HG03108 (cell line): ENCODE measurements at regions not wholly inside any gene's neighbourhood (a gene's known extent, or its start where the extent isn't known, plus 50 kb on each side); places are given as distances from the start of the nearest gene placed in this dataset.
"Not testable (repeated sequence)": the region's sequence is repeated elsewhere in the genome, so short reads cannot be mapped to it uniquely, and the experiment has no call there.

Source experiments
- ATAC-seq: cut with Tn5 transposase; IDR thresholded peaks from one replicate; pipeline ENCODE4 v1.9.1; 2021; ENCODE audit warnings: moderate library complexity; ENCODE audit not compliant: unreplicated experiment

GRCh38 chr1:244156617-244157016 lies 105.5 kb downstream of the ZBTB18 start:
- ATAC-seq = not testable (repeated sequence)

- no peak for ATAC-seq
Measured at GRCh38 chr1:244157731-244158438, 106.8 kb downstream of the ZBTB18 start.

- ATAC-seq = no peak
Measured at GRCh38 chr1:244159646-244160045, 108.6 kb downstream of the ZBTB18 start.

- no peak for ATAC-seq
Measured at GRCh38 chr1:244160455-244161235, 109.6 kb downstream of the ZBTB18 start.

- ATAC-seq = no peak
Measured at GRCh38 chr1:244161236-244161510, 110.1 kb downstream of the ZBTB18 start.

- no peak for ATAC-seq
Measured at GRCh38 chr1:244162786-244163530, 111.9 kb downstream of the ZBTB18 start.

GRCh38 chr1:244163861-244164510 lies 112.9 kb downstream of the ZBTB18 start:
- no peak for ATAC-seq

- no peak for ATAC-seq
Measured at GRCh38 chr1:244164511-244164890, 113.4 kb downstream of the ZBTB18 start.

GRCh38 chr1:244165021-244165420 lies 113.9 kb downstream of the ZBTB18 start:
- no peak for ATAC-seq

- no peak for ATAC-seq
Measured at GRCh38 chr1:244165701-244166100, 114.6 kb downstream of the ZBTB18 start.

- no peak for ATAC-seq
Measured at GRCh38 chr1:244171241-244171985, 120.3 kb downstream of the ZBTB18 start.

- ATAC-seq = no peak
Measured at GRCh38 chr1:244173240-244173639, 122.2 kb downstream of the ZBTB18 start.

GRCh38 chr1:244173769-244174168 lies 122.7 kb downstream of the ZBTB18 start:
- no peak for ATAC-seq

GRCh38 chr1:244174922-244175521 lies 123.9 kb downstream of the ZBTB18 start:
- no peak for ATAC-seq

GRCh38 chr1:244176201-244176600 lies 125.1 kb downstream of the ZBTB18 start:
- no peak for ATAC-seq

GRCh38 chr1:244180256-244180655 lies 129.2 kb downstream of the ZBTB18 start:
- ATAC-seq = no peak

GRCh38 chr1:244181867-244182266 lies 130.8 kb downstream of the ZBTB18 start:
- no peak for ATAC-seq

- ATAC-seq = no peak
Measured at GRCh38 chr1:244183037-244183436, 132.0 kb downstream of the ZBTB18 start.

- ATAC-seq = no peak
Measured at GRCh38 chr1:244186372-244186771, 135.3 kb downstream of the ZBTB18 start.

GRCh38 chr1:244187310-244187709 lies 136.2 kb downstream of the ZBTB18 start:
- no peak for ATAC-seq
